Central memory CD8-positive, alpha-beta T cell (primary cell): ENCODE measurements at regions not wholly inside any gene's neighbourhood (a gene's known extent, or its start where the extent isn't known, plus 50 kb on each side); places are given as distances from the start of the nearest gene placed in this dataset.

Experiments
- ATAC-seq: fragments of 150-1000 bp; cut with Tn5 transposase; replicated peaks from 2 replicates; pipeline ENCODE4 v1.10.0; 2022; ENCODE audit warnings: mild to moderate bottlenecking, moderate FRiP score, moderate number of reproducible peaks; ENCODE audit not compliant: poor library complexity, severe bottlenecking; ENCODE audit errors: extremely low read depth
- DNase-seq, 2 donors: peaks; one replicate each; pipeline ENCODE4 v3.0.0; 2021; ENCODE audit warnings: low spot score in 2 of 2
- H3K27ac Mint-ChIP-seq: one replicate; pipeline ENCODE4 v1.8.0; 2022; ENCODE audit warnings: low read depth, mild to moderate bottlenecking, moderate library complexity, mixed read lengths
- H3K27me3 Mint-ChIP-seq: one replicate; pipeline ENCODE4 v1.8.0; 2022; ENCODE audit warnings: mixed read lengths
- H3K36me3 Mint-ChIP-seq: one replicate; pipeline ENCODE4 v1.8.0; 2022; ENCODE audit warnings: mild to moderate bottlenecking, moderate library complexity, mixed read lengths; ENCODE audit not compliant: insufficient read depth
- H3K4me1 Mint-ChIP-seq: one replicate; pipeline ENCODE4 v1.8.0; 2022; ENCODE audit warnings: mixed read lengths
- H3K4me3 Mint-ChIP-seq: one replicate; pipeline ENCODE4 v1.8.0; 2022; ENCODE audit warnings: mild to moderate bottlenecking, moderate library complexity, mixed read lengths
- H3K9me3 Mint-ChIP-seq: one replicate; pipeline ENCODE4 v1.8.0; 2022; ENCODE audit warnings: mixed read lengths

GRCh38 chr1:191963286-191963685 lies 195.0 kb upstream of the RGS18 start:
- no peak overlapping the region for H3K4me3 Mint-ChIP-seq
- H3K4me1 Mint-ChIP-seq: no peaks in the 10 kb centered on the region
- H3K36me3 Mint-ChIP-seq: no peaks in the 10 kb centered on the region
- no peak overlapping the region for H3K27ac Mint-ChIP-seq
- DNase-seq (no peak), ATAC-seq (no peak)
- H3K27me3 Mint-ChIP-seq: no peaks in the 10 kb centered on the region
- H3K9me3 Mint-ChIP-seq: no peaks in the 10 kb centered on the region

- Mint-ChIP-seq H3K27me3 (no peaks in the 10 kb centered on the region), H3K4me1 (no peaks in the 10 kb centered on the region), H3K9me3 (no peaks in the 10 kb centered on the region), H3K36me3 (no peaks in the 10 kb centered on the region), H3K27ac (no peak overlapping the region), H3K4me3 (no peak overlapping the region)
- DNase-seq (no peak), ATAC-seq (no peak)
Measured at GRCh38 chr1:191963781-191964455, 194.3 kb upstream of the RGS18 start.

GRCh38 chr1:191969290-191969689 lies 189.0 kb upstream of the RGS18 start:
- Mint-ChIP-seq H3K27ac (no peak overlapping the region), H3K4me1 (no peaks in the 10 kb centered on the region), H3K27me3 (no peaks in the 10 kb centered on the region), H3K36me3 (no peaks in the 10 kb centered on the region), H3K9me3 (peaks cover 11% of the 10 kb centered on the region), H3K4me3 (no peak overlapping the region)
- DNase-seq (no peak), ATAC-seq (no peak)

- Mint-ChIP-seq H3K36me3 (no peaks in the 10 kb centered on the region), H3K27me3 (no peaks in the 10 kb centered on the region), H3K4me3 (no peak overlapping the region), H3K9me3 (peaks cover 18% of the 10 kb centered on the region), H3K27ac (no peak overlapping the region), H3K4me1 (no peaks in the 10 kb centered on the region)
- no peak for ATAC-seq
- no peak for DNase-seq
Measured at GRCh38 chr1:191970116-191970515, 188.1 kb upstream of the RGS18 start.

- H3K36me3 Mint-ChIP-seq: no peaks in the 10 kb centered on the region
- H3K4me1 Mint-ChIP-seq: no peaks in the 10 kb centered on the region
- no peak for DNase-seq
- H3K4me3 Mint-ChIP-seq: no peak overlapping the region
- no peak for ATAC-seq
- H3K27me3 Mint-ChIP-seq: no peaks in the 10 kb centered on the region
- H3K9me3 Mint-ChIP-seq: peaks cover 24% of the 10 kb centered on the region
- H3K27ac Mint-ChIP-seq: no peak overlapping the region
Measured at GRCh38 chr1:191971447-191971846, 186.8 kb upstream of the RGS18 start.

- Mint-ChIP-seq H3K4me1 (no peaks in the 10 kb centered on the region), H3K36me3 (no peaks in the 10 kb centered on the region), H3K4me3 (no peak overlapping the region), H3K9me3 (peaks cover 28% of the 10 kb centered on the region), H3K27ac (no peak overlapping the region), H3K27me3 (no peaks in the 10 kb centered on the region)
- no peak for DNase-seq
- no peak for ATAC-seq
Measured at GRCh38 chr1:191974004-191974403, 184.3 kb upstream of the RGS18 start.

GRCh38 chr1:191977874-191978506 lies 180.3 kb upstream of the RGS18 start:
- DNase-seq (no peak), ATAC-seq (no peak)
- Mint-ChIP-seq H3K27ac (no peak overlapping the region), H3K27me3 (no peaks in the 10 kb centered on the region), H3K9me3 (peaks cover 44% of the 10 kb centered on the region), H3K4me3 (no peak overlapping the region), H3K36me3 (no peaks in the 10 kb centered on the region), H3K4me1 (no peaks in the 10 kb centered on the region)

GRCh38 chr1:191984856-191985255 lies 173.4 kb upstream of the RGS18 start:
- Mint-ChIP-seq H3K36me3 (no peaks in the 10 kb centered on the region), H3K9me3 (peaks cover 35% of the 10 kb centered on the region), H3K27me3 (no peaks in the 10 kb centered on the region), H3K4me1 (no peaks in the 10 kb centered on the region), H3K4me3 (no peak overlapping the region), H3K27ac (no peak overlapping the region)
- DNase-seq: no peak
- no peak for ATAC-seq

GRCh38 chr1:191992118-191992517 lies 166.1 kb upstream of the RGS18 start:
- no peaks in the 10 kb centered on the region for H3K4me1 Mint-ChIP-seq
- H3K36me3 Mint-ChIP-seq: no peaks in the 10 kb centered on the region
- DNase-seq: no peak
- no peak for ATAC-seq
- H3K27ac Mint-ChIP-seq: no peak overlapping the region
- H3K27me3 Mint-ChIP-seq: no peaks in the 10 kb centered on the region
- peaks cover 11% of the 10 kb centered on the region for H3K9me3 Mint-ChIP-seq
- H3K4me3 Mint-ChIP-seq: no peak overlapping the region

- Mint-ChIP-seq H3K4me3 (no peak overlapping the region), H3K4me1 (no peaks in the 10 kb centered on the region), H3K27ac (no peak overlapping the region), H3K9me3 (peaks cover 11% of the 10 kb centered on the region), H3K27me3 (no peaks in the 10 kb centered on the region), H3K36me3 (no peaks in the 10 kb centered on the region)
- no peak for ATAC-seq
- DNase-seq: no peak
Measured at GRCh38 chr1:191993549-191993948, 164.7 kb upstream of the RGS18 start.

- Mint-ChIP-seq H3K4me3 (no peak overlapping the region), H3K9me3 (peaks cover 5% of the 10 kb centered on the region), H3K4me1 (no peaks in the 10 kb centered on the region), H3K27ac (no peak overlapping the region), H3K27me3 (no peaks in the 10 kb centered on the region), H3K36me3 (no peaks in the 10 kb centered on the region)
- ATAC-seq (no peak), DNase-seq (no peak)
Measured at GRCh38 chr1:192002063-192002462, 156.2 kb upstream of the RGS18 start.

GRCh38 chr1:192003295-192004077 lies 154.8 kb upstream of the RGS18 start:
- no peak for ATAC-seq

GRCh38 chr1:192005976-192006375 lies 152.3 kb upstream of the RGS18 start:
- H3K27me3 Mint-ChIP-seq: no peaks in the 10 kb centered on the region
- H3K36me3 Mint-ChIP-seq: no peaks in the 10 kb centered on the region
- DNase-seq (no peak), ATAC-seq (no peak)
- no peaks in the 10 kb centered on the region for H3K4me1 Mint-ChIP-seq
- H3K27ac Mint-ChIP-seq: no peak overlapping the region
- H3K9me3 Mint-ChIP-seq: peaks cover 11% of the 10 kb centered on the region
- H3K4me3 Mint-ChIP-seq: no peak overlapping the region

More at GRCh38 chr1:192003295-192004077, 154.8 kb upstream of the RGS18 start:
- no peak for DNase-seq
- H3K4me3 Mint-ChIP-seq: no peak overlapping the region
- no peaks in the 10 kb centered on the region for H3K4me1 Mint-ChIP-seq
- H3K27me3 Mint-ChIP-seq: no peaks in the 10 kb centered on the region
- H3K36me3 Mint-ChIP-seq: no peaks in the 10 kb centered on the region
- H3K27ac Mint-ChIP-seq: no peak overlapping the region
- peaks cover 11% of the 10 kb centered on the region for H3K9me3 Mint-ChIP-seq
